Keratinocyte (primary cell): ENCODE measurements at regions not wholly inside any gene's neighbourhood (a gene's known extent, or its start where the extent isn't known, plus 50 kb on each side); places are given as distances from the start of the nearest gene placed in this dataset.
A peak's percentile ranks its signal among the peaks of the same experiment; 100 is the strongest.

Experiments used
- DNase-seq: peaks from one replicate; pipeline ENCODE4 v3.0.0-alpha.2; 2011; ENCODE audit warnings: low read depth, missing footprints, low spot score
- FAIRE-seq: peaks from 2 replicates; lab custom pipeline; 2011; peaks lifted over from hg19 to GRCh38; lab: Jason Lieb, UNC
- H2AFZ ChIP-seq: 2 replicates; pipeline ENCODE4 v1.6.0; 2012; ENCODE audit warnings: low read length, control low read depth, inconsistent platforms; ENCODE audit not compliant: control insufficient read depth
- H3K27ac ChIP-seq: 2 replicates; pipeline ENCODE4 v1.5.1; 2011; ENCODE audit warnings: low read length; ENCODE audit not compliant: control insufficient read depth, insufficient read depth
- H3K27me3 ChIP-seq: 3 replicates; pipeline ENCODE4 v1.6.0; 2011; ENCODE audit warnings: low read length; ENCODE audit not compliant: control insufficient read depth, insufficient read depth; ENCODE audit errors: extremely low read depth
- H3K36me3 ChIP-seq, 2 experiments: 2 replicates in 1 of 2; 3 replicates in 1 of 2; pipeline ENCODE4 v1.5.1; 2011; ENCODE audit warnings: low read length in 2 of 2, mild to moderate bottlenecking in 1 of 2; ENCODE audit not compliant: control insufficient read depth in 2 of 2, insufficient read depth in 2 of 2; ENCODE audit errors: extremely low read depth in 1 of 2
- H3K4me1 ChIP-seq: 3 replicates; pipeline ENCODE4 v1.5.1; 2011; ENCODE audit warnings: low read length; ENCODE audit not compliant: control insufficient read depth, insufficient read depth; ENCODE audit errors: extremely low read depth
- H3K4me2 ChIP-seq: 3 replicates; pipeline ENCODE4 v1.6.0; 2011; ENCODE audit warnings: low read depth, low read length; ENCODE audit not compliant: control insufficient read depth, insufficient read depth; ENCODE audit errors: extremely low read depth
- H3K4me3 ChIP-seq, 3 experiments: fragments of 200-600 bp in 1 of 3; sonication (generic) in 1 of 3; 2 replicates in 2 of 3; 3 replicates in 1 of 3; pipeline ENCODE4 v1.5.1; 2011 to 2016; ENCODE audit warnings: low read length in 3 of 3, mild to moderate bottlenecking in 3 of 3, control low read depth in 2 of 3, inconsistent platforms in 1 of 3, low read depth in 1 of 3, mixed read lengths in 1 of 3, mixed run types in 1 of 3, moderate library complexity in 1 of 3; ENCODE audit not compliant: control insufficient read depth in 2 of 3, insufficient read depth in 2 of 3; ENCODE audit errors: extremely low read depth in 1 of 3
- H3K79me2 ChIP-seq: 2 replicates; pipeline ENCODE4 v1.6.0; 2012; ENCODE audit warnings: low read length; ENCODE audit not compliant: control insufficient read depth, insufficient read depth
- H3K9ac ChIP-seq: 3 replicates; pipeline ENCODE4 v1.6.0; 2011; ENCODE audit warnings: low read length; ENCODE audit not compliant: control insufficient read depth, insufficient read depth; ENCODE audit errors: extremely low read depth
- H3K9me1 ChIP-seq: 3 replicates; pipeline ENCODE4 v1.6.0; 2011; ENCODE audit warnings: low read length; ENCODE audit not compliant: control insufficient read depth, insufficient read depth; ENCODE audit errors: extremely low read depth
- H3K9me3 ChIP-seq: 2 replicates; pipeline ENCODE4 v1.5.1; 2012; ENCODE audit warnings: low read depth, low read length; ENCODE audit not compliant: control insufficient read depth
- H4K20me1 ChIP-seq: 3 replicates; pipeline ENCODE4 v1.6.0; 2011; ENCODE audit warnings: low read length; ENCODE audit not compliant: control insufficient read depth, insufficient read depth; ENCODE audit errors: extremely low read depth
- EZH2 ChIP-seq: IDR thresholded peaks from one replicate; pipeline ENCODE4 v1.6.1; 2012; ENCODE audit warnings: inconsistent platforms, mild to moderate bottlenecking, low read length, moderate library complexity
- dilution Hi-C: fragments of 300-500 bp; cut with MboI; formaldehyde crosslinking; loops from one replicate; pipeline ENCODE4 v1.7.0; 2020; ENCODE audit warnings: low sequenced_read_pairs; ENCODE audit not compliant: extremely low pct_ligation_motif_present
- TF ChIP-seq, protein P1 (sequence below), 3 experiments: IDR thresholded peaks in 1 of 3; conservative IDR thresholded peaks in 1 of 3; optimal IDR thresholded peaks in 1 of 3; 2 replicates in 2 of 3; 3 replicates in 1 of 3; pipeline versions ENCODE3 to v1.5.1; 2011; ENCODE audit warnings: low read length in 3 of 3, mild to moderate bottlenecking in 3 of 3, moderate library complexity in 2 of 3, control low read depth in 1 of 3, inconsistent platforms in 1 of 3; ENCODE audit not compliant: insufficient read depth in 2 of 3; ENCODE audit errors: extremely low read depth in 1 of 3

DNA sequence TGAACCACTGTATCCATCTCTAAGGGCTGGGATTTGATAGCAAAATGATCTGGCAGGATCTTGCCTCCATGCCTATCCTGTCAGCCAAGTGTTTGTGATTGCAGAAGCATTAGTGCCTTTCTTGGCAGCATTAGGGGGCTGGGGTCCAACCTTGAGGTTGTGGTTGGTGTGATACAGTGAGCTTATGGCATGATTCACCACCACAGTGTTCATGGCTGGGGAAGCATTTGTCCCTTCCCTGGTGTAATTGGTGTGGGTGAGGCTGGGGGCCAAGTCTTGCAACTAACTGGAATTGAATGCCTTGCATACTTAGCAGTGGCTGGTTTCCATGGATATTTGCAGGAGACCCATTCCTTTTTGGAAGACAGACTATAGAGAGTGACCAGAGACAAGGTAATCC is 271.0 kb upstream of the TBL1XR1 start:
- Histone ChIP-seq H4K20me1 (no peaks in the 10 kb centered on the region), H3K36me3 (no peaks in the 10 kb centered on the region), H3K4me3 (no peak overlapping the region), H3K79me2 (no peaks in the 10 kb centered on the region), H3K9me3 (no peaks in the 10 kb centered on the region), H3K9ac (no peak overlapping the region), H3K4me2 (no peak overlapping the region), H3K27me3 (no peaks in the 10 kb centered on the region), H3K4me1 (peaks cover 12% of the 10 kb centered on the region), H3K9me1 (no peaks in the 10 kb centered on the region), H2AFZ (no peak overlapping the region), H3K27ac (no peak overlapping the region)
- no peak for FAIRE-seq
- no peak for DNase-seq
- dilution Hi-C loops, result no loop called here
- no peak for TF ChIP-seq EZH2
- TF ChIP-seq, protein P1, sequence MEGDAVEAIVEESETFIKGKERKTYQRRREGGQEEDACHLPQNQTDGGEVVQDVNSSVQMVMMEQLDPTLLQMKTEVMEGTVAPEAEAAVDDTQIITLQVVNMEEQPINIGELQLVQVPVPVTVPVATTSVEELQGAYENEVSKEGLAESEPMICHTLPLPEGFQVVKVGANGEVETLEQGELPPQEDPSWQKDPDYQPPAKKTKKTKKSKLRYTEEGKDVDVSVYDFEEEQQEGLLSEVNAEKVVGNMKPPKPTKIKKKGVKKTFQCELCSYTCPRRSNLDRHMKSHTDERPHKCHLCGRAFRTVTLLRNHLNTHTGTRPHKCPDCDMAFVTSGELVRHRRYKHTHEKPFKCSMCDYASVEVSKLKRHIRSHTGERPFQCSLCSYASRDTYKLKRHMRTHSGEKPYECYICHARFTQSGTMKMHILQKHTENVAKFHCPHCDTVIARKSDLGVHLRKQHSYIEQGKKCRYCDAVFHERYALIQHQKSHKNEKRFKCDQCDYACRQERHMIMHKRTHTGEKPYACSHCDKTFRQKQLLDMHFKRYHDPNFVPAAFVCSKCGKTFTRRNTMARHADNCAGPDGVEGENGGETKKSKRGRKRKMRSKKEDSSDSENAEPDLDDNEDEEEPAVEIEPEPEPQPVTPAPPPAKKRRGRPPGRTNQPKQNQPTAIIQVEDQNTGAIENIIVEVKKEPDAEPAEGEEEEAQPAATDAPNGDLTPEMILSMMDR (optimal IDR thresholded peaks at IDR 0.05 in 1 of 3, IDR thresholded peaks at IDR 0.05 in 1 of 3, conservative IDR thresholded peaks at IDR 0.05 in 1 of 3; ENCODE audit: extremely low read depth in 1 of 3, insufficient read depth in 2 of 3, low read length in 3 of 3), result no peak

DNA sequence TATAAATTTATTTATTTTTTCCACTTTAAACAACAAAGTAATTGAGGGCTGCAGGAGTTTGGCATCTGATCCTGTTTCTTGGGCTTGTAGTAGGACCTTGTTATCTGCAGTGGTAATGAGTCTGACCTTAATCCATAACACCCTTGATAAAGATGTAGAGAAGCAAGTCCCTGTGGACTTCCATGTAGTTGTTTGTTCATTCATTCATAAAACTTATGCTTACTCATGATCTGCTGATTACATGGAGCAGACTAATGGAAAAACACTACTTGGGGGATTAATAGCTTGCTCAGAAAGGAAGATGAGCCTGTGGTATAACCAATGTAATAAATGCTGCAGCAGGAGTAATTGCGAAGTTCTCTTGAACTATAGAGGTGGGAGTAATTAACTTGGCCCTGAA is 271.5 kb upstream of the TBL1XR1 start:
- no peak for TF ChIP-seq EZH2
- TF ChIP-seq, protein P1 (optimal IDR thresholded peaks at IDR 0.05 in 1 of 3, IDR thresholded peaks at IDR 0.05 in 1 of 3, conservative IDR thresholded peaks at IDR 0.05 in 1 of 3; ENCODE audit: extremely low read depth in 1 of 3, insufficient read depth in 2 of 3, low read length in 3 of 3), result no peak
- no peak for DNase-seq
- H3K4me2 ChIP-seq, result no peak overlapping the region

More for the DNA sequence above, 271.5 kb upstream of the TBL1XR1 start:
- H3K36me3 ChIP-seq, result no peaks in the 10 kb centered on the region
- dilution Hi-C loops, result no loop called here
- H3K9me3 ChIP-seq, result no peaks in the 10 kb centered on the region
- peaks cover 10% of the 10 kb centered on the region for H3K4me1 ChIP-seq
- H2AFZ ChIP-seq, result no peak overlapping the region
- no peak overlapping the region for H3K9ac ChIP-seq
- no peaks in the 10 kb centered on the region for H4K20me1 ChIP-seq
- H3K4me3 ChIP-seq, result no peak overlapping the region
- no peaks in the 10 kb centered on the region for H3K79me2 ChIP-seq
- peak; percentile 41 for FAIRE-seq
- H3K27ac ChIP-seq, result no peak overlapping the region
- H3K27me3 ChIP-seq, result no peaks in the 10 kb centered on the region
- H3K9me1 ChIP-seq, result no peaks in the 10 kb centered on the region
